ENCODE measurements at regions not wholly inside any gene's neighbourhood (a gene's known extent, or its start where the extent isn't known, plus 50 kb on each side); places are given as distances from the start of the nearest gene placed in this dataset.

- no peak for DNase-seq (ENCODE audit: low read depth)
Observed at GRCh38 chr13:90070362-90070761, 1277.1 kb upstream of the MIR17HG start.

- DNase-seq (ENCODE audit: low read depth): no peak
Observed at GRCh38 chr13:90070837-90071525, 1276.5 kb upstream of the MIR17HG start.

- DNase-seq (ENCODE audit: low read depth): no peak
Observed at GRCh38 chr13:90084684-90085290, 1262.7 kb upstream of the MIR17HG start.

- DNase-seq (ENCODE audit: low read depth): no peak
Observed at GRCh38 chr13:90089051-90089450, 1258.4 kb upstream of the MIR17HG start.

- DNase-seq (ENCODE audit: low read depth): no peak
Observed at GRCh38 chr13:90091611-90092010, 1255.9 kb upstream of the MIR17HG start.

- DNase-seq (ENCODE audit: low read depth): no peak
Observed at GRCh38 chr13:90094357-90094756, 1253.1 kb upstream of the MIR17HG start.

GRCh38 chr13:90098577-90098976 is 1248.9 kb upstream of the MIR17HG start:
- DNase-seq (ENCODE audit: low read depth): no peak

- DNase-seq (ENCODE audit: low read depth): no peak
Observed at GRCh38 chr13:90099847-90100246, 1247.6 kb upstream of the MIR17HG start.

GRCh38 chr13:90103099-90103784 is 1244.2 kb upstream of the MIR17HG start:
- DNase-seq (ENCODE audit: low read depth): no peak

GRCh38 chr13:90104764-90105163 is 1242.7 kb upstream of the MIR17HG start:
- DNase-seq (ENCODE audit: low read depth): no peak

GRCh38 chr13:90105276-90105675 is 1242.2 kb upstream of the MIR17HG start:
- DNase-seq (ENCODE audit: low read depth): peak; percentile 31

- peak; percentile 40 for DNase-seq (ENCODE audit: low read depth)
Observed at GRCh38 chr13:90105849-90106496, 1241.5 kb upstream of the MIR17HG start.

- DNase-seq (ENCODE audit: low read depth): no peak
Observed at GRCh38 chr13:90107661-90108060, 1239.8 kb upstream of the MIR17HG start.

GRCh38 chr13:90108547-90108946 is 1238.9 kb upstream of the MIR17HG start:
- DNase-seq (ENCODE audit: low read depth): no peak

GRCh38 chr13:90116121-90116520 is 1231.4 kb upstream of the MIR17HG start:
- no peak for DNase-seq (ENCODE audit: low read depth)

GRCh38 chr13:90118467-90119071 is 1228.9 kb upstream of the MIR17HG start:
- no peak for DNase-seq (ENCODE audit: low read depth)

- no peak for DNase-seq (ENCODE audit: low read depth)
Observed at GRCh38 chr13:90120026-90120425, 1227.5 kb upstream of the MIR17HG start.

GRCh38 chr13:90121784-90122183 is 1225.7 kb upstream of the MIR17HG start:
- no peak for DNase-seq (ENCODE audit: low read depth)

- DNase-seq (ENCODE audit: low read depth): no peak
Observed at GRCh38 chr13:90122531-90122930, 1225.0 kb upstream of the MIR17HG start.

- no peak for DNase-seq (ENCODE audit: low read depth)
Observed at GRCh38 chr13:90135558-90135957, 1211.9 kb upstream of the MIR17HG start.

- DNase-seq (ENCODE audit: low read depth): no peak
Observed at GRCh38 chr13:90142251-90142650, 1205.2 kb upstream of the MIR17HG start.

- DNase-seq (ENCODE audit: low read depth): no peak
Observed at GRCh38 chr13:90154311-90154960, 1193.1 kb upstream of the MIR17HG start.
